ENCODE measurements at regions not wholly inside any gene's neighbourhood (a gene's known extent, or its start where the extent isn't known, plus 50 kb on each side); places are given as distances from the start of the nearest gene placed in this dataset.
"Not testable (repeated sequence)": the region's sequence is repeated elsewhere in the genome, so short reads cannot be mapped to it uniquely, and the experiment has no call there.

DNA sequence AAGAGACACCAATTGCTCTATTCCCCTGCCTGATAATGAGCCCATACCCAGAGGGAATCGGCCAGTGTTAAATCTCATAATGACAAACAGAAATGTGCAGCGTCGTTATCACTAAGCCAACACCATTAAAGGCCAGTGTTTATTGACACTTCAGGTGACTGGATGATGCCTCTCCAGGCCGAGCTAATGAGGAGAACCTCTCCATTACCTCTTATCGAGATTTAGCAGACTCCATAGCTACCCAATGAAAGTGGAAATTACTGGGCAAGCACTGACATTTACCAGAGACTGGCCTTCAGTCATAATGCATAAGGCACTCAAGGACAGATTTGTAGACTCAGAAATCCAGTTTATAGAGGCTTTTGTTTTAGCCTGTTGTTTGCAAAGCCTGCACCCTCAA lies 669.5 kb downstream of the MAFB start:
- peak; percentile 100 for FAIRE-seq

DNA sequence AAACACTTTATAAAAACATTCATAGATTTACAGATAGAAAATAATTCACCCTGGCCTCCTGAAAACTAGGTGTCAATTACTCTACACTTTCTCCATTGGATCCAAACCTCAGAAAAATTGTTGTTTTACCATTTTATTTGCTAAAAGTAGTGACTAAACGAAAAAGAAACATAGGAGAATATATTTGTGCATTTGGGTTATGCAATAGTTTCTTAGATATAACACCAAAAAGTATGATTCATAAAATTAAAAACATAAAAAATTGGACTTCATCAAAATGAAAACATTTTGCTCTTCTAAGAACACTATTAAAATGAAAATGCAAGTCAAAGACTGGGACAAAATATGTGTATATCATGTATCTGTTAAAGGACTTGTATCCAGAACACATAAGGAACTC lies 671.3 kb downstream of the MAFB start:
- FAIRE-seq, result no peak

DNA sequence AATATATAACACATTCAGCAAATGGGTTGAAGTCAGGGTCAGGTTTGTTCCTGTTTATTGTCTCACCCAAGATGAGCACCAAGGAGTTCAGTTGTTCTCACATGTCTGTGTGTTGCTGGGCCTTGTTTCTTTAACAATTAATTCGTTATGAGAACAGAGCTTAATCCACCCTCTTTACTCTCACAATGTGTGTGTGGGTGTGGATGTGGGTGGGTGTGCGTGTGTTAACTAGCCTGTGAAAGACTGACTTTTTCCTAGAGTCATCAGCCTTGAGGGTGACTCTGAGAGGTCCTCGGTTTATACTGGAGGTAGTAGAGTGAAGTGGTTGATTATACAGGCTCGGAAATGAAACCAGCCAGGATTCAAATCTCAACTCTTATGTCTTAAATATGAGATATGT lies 672.1 kb downstream of the MAFB start:
- FAIRE-seq, result no peak

DNA sequence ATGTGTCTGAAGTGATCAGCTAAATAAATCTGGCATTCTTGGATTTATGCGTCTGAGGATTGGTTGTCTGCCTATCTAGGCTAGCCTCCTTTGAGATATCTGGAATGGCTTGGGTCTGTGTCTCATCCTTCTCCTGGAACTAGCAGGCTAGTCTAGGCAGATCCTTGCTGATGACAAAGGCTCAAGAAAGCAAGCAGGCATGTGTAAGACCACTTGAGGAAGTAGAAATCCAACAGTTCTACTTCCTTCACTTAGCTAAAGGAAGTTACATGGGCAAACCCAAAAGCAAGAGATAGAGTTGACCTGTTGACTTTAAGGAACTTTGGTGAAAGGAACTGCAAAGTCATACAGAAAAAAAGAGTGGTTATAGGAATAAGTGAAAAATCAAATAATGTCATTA lies 672.6 kb downstream of the MAFB start:
- no peak for FAIRE-seq

DNA sequence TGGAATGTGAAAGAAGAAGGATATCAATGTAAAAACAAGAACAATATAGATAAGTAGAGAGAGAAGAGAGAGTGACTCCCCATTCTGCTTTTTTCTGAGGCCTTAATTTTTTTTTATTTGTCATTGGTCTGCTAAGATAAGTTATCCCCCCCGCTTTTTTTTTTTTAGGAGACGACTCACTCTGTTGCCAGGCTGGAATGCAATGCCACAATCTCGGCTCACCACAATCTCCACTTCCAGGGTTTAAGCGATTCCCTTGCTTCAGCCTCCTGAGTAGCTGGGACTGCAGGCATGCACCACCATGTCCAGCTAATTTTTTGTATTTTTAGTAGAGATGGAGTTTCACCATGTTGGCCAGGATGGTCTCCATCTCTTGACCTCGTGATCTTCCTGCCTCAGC lies 677.0 kb downstream of the MAFB start:
- not testable (repeated sequence) for FAIRE-seq

DNA sequence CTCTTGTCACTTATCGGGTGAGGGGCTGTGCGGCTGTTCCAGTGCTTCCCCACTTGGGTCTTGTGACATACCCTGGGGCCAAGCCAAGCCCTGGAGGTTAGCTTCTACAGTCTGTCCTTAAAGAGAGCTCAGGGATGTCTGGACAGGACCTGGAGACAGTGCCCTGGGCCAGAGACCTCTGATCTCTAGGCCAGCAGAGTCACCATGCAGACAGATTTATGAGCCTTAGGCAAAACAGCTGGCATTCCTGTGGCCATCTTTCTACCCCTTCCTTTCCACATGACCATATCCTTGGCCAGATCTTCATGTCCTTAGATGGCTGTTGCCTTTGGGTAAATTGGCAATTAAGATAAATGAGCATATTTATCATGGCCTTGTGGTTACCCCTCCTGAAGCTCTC lies 678.6 kb downstream of the MAFB start:
- no peak for FAIRE-seq

DNA sequence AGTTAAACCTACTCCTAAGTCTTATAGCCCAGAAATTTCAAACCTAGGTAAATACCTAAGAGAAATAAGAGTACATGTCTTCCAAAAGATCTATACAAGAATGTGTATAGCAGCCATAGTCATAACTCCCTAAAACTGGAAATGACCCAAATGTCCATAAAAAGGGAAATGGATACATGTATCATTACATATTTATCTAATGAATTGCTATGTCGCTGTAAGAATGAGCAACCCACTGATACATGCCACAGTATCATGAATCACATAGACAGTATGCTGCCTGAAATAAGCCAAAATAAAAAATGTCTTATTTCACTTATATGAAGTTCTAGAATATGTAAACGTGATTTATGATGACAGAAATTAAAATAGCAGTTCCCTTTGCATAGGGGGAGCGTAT lies 679.5 kb downstream of the MAFB start:
- FAIRE-seq, result no peak

DNA sequence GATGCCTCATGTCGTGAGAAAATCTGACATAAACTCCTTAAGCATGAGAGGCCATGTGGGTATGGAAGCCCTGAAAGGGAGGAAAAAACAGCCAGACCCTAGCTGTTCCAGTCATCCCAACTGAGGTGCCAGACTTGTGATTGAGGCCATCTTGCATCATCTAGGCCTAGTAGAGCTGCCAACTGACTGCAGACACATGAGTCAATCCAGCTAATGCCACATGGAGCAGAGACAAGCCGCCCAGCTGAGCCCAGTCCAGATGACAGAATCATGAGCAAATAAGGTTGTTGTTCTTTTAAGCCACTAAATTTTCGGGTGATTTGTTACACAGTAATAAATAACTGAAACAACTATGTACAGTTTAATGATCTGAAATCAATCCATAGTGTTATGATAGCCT lies 680.9 kb downstream of the MAFB start:
- FAIRE-seq, result no peak

DNA sequence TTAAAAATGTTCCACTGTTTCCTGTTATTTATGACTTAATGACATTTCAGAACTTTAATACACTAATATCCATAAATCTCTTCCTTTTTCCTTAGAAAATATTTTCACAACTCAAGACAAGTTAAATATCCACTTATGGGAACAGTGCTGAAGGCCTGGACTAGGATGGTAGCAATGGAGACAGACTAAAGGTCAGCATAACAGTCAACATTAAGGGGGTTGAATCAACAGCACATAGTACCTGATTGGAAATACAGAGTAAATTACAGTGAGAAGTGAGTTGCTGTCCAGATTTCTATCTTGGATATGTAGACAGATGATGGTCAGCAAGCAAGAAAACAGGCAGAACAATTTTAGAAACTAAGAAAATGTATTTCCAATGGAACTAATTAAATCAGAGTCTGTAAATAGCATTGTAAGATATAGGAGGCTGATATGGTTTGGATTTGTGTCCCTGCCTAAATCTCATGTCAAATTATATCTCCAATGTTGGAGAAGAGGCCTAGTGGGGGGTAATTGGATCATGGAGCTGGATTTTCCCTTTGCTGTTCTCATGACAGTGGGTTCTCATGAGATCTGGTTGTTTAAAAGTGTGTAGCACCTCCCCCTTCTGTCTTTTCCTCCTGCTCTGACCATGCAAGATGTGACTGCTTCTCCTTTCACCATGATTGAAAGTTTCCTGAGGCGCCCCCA lies 682.7 kb downstream of the MAFB start:
- no peak for FAIRE-seq

DNA sequence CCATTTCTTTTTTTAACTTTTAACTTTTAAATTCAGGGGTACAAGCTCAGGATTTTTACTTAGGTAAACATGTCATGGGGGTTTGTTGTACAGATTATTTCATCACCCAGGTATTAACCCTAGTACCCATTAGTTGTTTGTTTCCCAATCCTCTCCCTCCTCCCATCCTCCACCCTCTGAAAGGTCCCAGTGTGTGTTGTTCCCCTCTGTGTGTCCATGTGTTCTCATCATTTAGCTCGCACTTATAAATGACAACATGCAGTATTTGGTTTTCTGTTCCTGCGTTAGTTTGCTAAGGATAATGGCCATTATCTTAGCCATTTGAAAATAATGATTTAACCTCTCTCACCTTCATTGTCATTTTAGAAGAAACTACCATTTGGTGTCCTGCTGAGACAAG lies 684.9 kb downstream of the MAFB start:
- not testable (repeated sequence) for FAIRE-seq

DNA sequence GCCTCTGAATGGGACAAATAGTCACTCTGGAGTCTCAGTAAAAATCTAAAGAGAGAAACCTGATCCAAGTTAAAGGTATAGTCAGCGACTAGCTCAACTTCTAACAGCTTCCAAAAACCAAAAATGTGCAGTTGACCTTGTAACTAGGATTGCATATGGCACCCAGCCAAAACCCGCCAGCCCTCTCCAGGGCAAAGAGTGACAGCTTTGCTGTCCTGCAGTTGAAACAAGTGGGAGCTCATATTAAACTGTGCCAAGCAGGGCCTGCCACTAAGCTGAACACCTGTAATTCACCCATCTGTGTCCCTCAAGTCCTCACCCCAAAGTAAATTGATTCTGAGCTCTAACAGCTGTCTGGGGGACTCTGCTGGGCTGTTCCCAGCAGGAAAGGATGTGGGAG lies 695.3 kb downstream of the MAFB start:
- FAIRE-seq, result no peak

DNA sequence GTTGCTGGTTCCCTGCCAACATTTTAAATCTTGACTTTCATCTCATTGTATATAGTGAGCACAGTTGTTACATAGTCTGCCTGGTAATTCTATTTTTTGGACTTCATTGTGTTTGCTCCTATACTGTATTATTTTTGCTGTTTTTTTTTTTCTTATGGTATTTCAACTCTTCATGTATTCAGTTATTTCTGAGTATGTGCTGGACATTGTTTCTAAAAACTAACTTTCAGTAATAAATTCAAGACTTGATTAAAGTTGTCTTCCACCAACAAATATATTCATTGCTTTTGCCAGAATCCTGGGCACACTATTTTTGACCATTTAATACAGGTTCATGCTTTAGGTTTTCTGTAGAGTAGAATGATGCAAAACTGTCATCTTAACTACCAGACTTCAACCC lies 698.3 kb downstream of the MAFB start:
- FAIRE-seq, result no peak

DNA sequence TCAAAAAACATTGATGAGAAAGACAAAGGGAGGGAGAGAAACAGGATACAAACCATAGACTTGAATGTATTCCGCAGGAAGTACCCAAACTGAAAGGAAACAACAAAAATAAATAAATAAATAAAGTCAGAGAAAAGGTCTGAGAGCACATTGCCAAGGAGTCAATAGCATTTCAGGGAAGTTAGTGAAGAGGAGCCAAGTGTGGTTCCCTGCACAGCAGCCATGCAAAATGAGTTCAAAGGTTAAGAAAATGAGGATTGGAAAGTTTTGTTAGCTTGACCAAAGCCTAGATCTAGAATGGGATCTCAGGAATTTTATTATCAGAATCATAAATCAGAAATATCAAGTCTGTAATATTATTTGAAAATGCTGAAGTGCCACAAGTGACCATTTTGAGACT lies 700.0 kb downstream of the MAFB start:
- no peak for FAIRE-seq

DNA sequence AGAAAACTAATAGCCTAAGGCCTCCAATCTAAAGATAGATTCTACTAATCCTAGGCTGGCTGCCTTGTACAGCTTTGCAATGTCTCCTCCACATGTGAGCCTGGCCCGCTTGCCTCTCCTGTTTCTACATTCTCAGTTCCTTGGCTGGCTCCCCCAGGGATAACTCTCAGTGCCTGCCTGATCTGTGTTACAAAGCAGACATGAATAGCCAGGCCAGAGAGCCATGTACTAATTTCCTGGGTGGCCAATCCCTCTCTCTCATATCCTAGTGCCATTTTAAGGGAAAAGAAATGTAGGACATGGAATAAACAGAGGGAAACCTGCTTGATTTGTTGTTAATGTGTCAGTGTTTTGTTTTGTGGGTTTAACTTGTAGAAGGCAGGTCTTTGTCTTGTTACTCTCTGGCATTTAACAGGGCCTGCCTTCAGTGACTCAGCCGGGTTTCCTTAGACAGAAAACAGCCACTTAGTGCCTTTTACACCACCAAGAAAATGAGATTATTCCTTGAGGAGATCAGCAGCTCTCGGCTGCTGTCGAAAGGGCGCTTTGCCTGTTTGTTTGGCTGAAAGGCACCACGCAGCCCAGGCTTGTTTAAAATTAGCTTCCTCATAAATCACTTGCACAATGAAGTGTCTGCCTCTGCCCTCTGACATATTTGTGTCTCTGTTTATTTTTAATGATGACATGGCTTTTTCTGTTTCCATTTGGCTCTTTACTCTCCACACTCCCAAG lies 702.7 kb downstream of the MAFB start:
- FAIRE-seq, result peak; percentile 96

DNA sequence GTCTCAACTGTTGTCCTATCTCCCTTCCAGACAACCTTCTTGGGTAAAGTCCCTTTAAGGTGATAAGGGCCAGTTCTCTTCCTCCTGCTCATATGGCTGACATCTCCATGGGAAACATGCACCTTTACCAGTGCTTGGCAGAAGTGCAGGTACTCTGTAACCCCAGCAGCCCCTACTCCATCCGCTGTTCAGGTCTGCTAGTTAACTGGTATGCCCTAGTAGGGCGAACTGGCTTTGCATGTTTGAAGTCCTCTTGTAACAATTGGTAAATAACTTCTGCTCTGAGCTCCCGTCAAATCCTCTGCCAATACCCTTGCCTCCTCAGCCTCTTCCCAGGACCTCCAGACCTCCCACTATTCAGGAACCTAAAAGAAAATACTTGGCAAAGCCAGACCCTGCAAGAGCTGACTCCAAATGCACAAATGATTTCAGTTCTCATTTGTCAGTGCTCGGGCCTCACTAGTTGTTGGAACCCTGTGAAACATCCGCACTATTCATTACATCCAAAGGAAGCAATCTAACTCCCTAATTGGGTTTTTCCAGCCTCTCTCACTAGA lies 703.7 kb downstream of the MAFB start:
- no peak for FAIRE-seq

DNA sequence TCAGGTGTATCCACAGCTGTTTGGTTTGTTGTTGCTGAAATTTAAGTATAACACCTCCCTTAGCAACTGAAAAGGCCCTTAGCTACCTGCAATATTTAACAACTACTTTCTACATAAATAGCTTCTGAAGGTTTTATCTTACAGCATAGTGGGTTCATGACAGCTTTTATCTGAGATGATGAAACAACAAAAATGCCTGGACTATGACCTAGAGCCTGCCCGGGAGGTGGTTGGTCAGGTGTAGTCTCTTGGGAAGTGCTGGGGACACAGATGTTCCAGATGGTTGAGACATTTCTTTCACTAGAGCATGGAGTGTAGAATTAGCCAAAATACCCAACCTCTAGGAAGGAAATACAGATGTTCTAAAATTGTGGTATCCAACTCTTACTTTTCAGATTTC lies 705.4 kb downstream of the MAFB start:
- peak; percentile 95 for FAIRE-seq

DNA sequence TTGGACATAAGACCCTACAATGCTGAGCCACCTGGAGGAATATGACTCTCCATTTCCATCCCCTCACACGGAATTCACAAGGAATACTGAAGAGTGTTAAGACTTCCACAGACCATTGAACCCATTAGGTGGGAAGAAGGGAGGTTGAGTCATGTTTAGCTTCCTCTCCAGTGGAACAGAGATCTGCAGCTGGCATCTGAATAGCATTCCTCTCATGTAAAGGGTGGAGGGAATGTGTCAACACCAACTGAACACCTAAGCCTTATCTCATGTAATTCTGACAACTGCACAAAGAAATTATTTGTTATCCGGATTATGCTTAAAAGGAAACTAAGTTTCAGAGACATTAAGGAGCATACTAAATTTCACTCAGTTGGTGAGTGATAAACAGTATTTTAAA lies 705.9 kb downstream of the MAFB start:
- no peak for FAIRE-seq

DNA sequence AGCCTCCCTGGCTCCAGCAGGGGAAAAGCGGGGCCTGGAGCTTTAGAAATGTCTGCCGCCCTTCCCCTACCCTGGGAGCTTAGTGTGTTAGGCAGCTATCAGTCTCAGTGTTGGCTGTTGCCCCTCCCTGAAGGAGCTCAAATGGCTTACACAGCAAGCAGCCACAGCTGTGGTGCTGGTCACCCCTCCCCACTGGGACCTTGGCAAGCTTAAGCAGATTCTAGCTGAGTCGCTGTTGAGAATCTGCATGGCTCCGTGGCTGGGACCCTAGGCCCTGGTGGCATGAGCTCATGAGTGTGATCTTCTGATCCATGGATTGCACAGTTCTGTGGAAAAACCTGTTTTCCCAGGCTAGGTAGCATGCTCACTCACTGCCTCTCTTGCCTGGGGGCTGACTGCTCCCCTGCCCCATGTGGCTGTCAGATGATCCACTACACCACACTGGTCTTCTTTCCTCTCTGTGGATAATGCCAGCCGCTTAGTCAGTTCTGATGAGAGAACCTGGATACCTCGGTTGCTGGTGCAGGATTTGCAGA lies 714.0 kb downstream of the MAFB start:
- no peak for FAIRE-seq

DNA sequence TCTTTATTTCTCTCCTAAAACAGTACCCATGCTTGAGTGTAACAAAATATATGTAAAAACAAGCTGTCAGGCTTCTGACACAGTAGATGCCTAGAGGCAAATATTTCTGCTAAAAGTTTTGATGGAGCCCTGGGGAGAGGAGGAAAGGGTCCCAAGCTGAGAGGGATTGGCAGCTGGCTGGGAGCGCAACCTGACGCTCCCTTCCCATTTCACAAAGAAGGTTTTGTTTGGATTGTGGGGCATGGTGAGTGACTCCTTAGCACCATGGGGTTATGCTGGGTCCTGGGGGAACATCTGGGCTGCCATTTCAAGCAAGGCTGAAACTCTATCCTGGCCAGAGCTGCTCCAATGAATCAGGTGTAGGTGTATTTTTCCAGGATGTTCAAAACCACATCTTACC lies 720.5 kb downstream of the MAFB start:
- no peak for FAIRE-seq

DNA sequence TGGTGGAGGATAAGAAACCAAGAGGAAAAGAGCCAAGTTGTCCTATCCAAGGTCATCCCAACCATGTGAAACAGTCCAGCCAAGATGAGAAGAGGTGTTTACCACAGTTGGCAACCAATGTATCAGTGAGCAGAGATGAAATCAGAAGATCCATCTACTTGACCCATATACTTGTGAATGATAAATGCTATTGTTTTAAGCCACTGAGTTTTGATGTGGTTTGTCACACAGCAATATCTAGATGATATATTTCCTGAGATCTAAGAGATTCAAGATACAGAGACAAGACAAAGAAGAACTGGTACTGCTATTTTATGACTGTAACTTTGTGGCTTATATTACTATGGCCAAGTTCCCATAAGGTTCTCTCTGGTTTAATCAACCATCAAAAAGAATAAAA lies 721.2 kb downstream of the MAFB start:
- FAIRE-seq, result no peak

DNA sequence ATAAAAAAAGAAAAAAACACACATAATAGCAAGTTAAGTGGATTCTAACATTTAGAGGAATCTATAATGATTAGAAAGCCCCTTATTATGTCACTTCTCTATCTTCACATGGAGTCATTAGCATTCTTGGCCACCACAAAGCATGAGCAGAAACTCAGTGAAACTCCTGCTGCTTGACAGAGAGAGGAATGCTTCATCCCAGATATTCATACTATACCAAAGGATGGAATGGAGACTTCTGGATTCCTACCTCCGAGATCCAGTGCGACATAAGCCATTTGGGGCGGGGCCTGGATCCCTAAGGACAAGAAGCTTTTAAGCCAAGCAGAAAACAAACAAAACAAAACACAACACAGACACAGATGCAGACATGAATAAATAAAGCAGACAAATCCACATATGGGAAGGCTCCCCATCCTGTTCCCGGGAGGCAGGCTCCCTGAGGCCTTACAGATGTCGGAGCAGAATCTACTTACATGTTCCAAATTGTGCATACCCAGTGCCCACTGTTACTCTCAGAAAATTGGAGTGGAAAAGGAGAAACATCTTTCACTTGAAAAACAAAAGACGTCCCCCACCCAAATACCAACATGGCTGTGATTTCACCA lies 727.3 kb downstream of the MAFB start:
- no peak for FAIRE-seq

DNA sequence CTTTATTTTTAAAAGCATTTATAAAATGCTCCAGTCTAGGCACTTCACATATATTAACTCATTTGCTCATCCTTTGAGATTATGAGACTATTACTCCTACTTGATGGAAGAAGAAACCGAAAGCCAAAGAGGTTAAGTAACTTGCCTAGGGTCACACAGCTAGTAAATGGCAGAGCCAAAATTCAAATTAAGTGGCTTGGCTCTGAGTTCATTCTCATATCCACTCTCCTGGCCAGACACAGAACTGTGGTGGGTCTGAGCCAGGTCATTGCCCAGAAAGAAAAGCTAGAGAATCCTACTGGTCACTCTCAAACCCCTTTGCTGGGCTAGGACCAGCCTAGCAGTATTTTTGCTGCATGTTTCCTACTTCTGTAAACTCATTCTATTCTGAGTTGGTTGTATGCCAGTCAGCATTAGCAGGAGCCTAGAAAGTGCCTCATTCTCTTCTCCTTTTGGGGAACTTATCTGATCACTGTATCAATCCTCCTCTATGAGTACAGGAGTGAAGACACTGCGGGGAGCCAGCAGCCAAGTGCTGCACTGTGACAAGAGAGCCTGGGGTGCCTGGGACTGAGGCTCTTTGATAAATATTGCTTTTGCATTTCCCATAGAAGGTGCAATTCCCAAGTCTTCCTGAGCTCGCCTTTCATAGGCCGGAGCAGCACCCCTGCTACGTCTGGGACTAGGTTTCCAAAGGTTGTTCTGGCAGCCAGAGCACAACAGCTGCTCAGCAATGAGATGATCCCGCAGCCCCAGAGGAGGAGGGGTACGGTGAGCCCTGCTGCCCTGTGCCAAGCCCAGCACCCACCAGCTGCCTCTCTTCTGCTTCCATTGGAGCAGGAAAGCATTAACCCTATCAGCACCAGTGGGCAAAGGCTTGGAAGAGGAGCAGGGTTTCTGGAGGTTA lies 728.3 kb downstream of the MAFB start:
- FAIRE-seq, result no peak

DNA sequence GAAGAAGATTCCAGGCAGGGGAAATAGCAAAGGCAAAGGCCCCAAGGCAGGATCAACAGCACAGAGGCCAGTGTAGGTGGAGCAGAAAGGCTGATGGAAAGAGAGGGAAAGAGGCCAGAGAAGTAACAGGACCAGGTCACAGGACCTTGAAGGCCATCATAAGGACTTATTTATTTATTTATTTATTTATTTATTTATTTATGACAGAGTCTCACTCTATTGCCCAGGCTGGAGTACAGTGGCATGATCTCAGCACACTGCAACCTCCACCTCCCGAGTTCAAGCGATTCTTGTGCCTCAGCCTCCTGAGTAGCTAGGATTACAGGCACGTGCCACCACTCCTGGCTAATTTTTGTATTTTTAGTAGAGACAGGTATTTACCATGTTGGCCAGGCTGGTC lies 731.1 kb downstream of the MAFB start:
- not testable (repeated sequence) for FAIRE-seq
